Suppressor macrophage (primary cell): ENCODE measurements at regions not wholly inside any gene's neighbourhood (a gene's known extent, or its start where the extent isn't known, plus 50 kb on each side); places are given as distances from the start of the nearest gene placed in this dataset.
"Not testable (repeated sequence)": the region's sequence is repeated elsewhere in the genome, so short reads cannot be mapped to it uniquely, and the experiment has no call there.

Experiments used
- DNase-seq, 4 experiments: peaks; one replicate each; pipeline ENCODE4 v3.0.0-alpha.2; 2020 to 2022

DNA sequence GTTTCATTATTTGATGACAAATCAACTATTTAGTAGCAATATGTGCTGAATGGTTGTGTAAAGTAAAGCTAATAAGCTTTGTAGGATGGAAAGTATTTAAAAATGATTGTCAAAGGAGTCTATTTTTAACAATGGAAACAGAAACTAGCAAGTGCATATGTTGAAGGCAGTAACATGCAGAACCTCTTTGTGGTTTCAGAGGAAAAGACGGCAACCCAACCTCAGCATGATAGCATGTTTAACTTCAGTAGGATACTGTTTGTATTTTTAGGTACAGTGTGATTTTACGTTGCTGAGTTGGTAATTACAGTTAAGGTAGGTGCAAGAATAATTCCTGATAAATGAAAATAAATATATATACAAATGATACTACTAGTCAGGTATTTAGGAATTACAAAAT, 545.4 kb downstream of the CDY1 start:
- not testable (repeated sequence) for DNase-seq

DNA sequence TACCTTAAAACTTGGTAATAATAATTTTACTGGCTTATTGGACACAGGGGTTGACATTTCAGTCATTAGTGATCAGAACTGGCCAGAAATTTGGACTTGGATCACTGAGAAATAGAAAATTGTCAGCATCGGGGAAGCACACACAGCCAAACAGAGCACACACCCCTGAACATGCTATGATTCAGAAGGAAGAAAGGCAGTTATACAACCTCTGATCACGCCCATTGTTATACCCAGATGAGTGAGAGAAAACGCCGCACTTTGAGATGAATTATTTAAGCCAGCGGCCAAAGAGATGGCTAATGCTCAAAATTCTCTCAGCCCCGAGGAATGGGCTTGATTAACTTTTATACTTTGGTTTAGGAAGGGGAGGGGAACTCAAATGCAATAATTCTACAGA, 557.4 kb downstream of the CDY1 start:
- not testable (repeated sequence) for DNase-seq

DNA sequence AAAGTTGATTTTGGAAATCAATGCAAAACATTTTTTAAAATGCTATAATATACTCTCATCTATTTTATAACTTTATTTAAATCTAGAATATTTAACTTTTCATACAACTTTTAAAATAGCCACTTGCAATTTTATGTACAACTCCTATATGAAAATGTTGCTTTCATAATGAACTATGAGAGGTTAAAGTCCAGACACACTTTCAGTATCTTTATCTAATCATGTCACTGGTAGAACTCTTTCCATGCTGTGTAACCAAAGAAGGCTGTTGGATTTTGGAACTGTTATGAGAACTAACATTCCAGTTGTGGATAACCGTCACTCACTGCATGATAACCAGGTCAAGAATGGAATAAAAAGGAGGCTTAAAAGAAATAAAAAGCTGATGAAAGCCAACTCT, 603.1 kb downstream of the CDY1 start:
- not testable (repeated sequence) for DNase-seq

DNA sequence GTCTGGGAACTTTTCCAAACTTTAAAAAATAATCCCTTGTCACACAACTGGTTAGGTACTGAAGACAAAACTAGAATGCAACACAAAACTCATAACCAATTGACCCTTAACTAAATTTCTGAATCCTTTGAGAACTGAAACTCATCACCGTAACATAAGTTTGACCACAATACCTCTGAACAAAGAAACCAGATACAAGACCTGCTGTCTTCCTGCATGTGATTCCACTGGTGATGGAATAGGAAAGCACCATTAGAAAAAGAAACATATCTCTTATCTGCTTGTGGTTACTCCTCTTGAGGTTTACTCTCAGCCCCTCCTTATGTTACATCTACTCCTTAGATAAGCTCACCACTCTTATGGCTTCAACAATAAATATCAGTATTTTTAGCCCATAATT, 603.6 kb downstream of the CDY1 start:
- not testable (repeated sequence) for DNase-seq

GRCh38 chrY:26240944-26241343, 619.0 kb downstream of the CDY1 start:
- DNase-seq = not testable (repeated sequence)

GRCh38 chrY:26254262-26254661, 632.3 kb downstream of the CDY1 start:
- not testable (repeated sequence) for DNase-seq

DNA sequence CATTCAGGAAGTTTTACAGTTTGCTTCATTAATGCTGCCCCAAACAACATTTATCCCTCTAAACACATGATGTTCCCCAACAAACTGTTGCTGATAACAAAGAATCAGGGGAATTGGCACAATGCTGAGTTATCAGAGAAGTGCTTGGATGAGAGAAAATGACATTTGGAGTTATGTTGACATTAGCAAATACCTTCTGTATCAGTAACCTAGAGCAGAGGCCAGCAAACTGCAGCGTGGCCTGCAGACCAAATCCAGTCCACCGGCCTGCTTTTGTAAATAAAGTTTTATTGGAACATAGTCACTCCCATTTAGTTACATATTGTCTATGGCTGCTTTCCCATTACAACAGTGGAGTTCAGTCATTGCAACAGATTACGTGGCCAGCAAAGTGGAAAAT, 643.5 kb downstream of the CDY1 start:
- DNase-seq = not testable (repeated sequence)

DNA sequence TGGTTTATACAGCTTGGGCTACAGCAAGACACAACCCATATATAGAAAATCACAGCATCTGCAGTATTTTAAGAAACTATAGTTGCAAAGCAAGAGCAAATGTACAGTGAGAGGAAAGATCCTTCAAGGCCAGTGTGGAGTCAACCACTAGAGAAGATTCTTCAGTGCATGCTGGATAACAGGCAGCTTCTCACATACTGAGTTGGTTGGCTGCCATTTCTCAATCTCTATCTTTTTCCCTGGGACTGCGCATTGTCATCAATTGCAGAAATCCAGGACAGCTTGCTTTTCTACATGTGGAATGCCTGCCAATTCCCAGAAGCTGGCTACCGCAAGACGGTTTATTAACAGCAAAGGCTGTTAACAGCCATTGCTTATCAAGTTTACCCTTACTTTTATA, 646.5 kb downstream of the CDY1 start:
- DNase-seq = not testable (repeated sequence)

DNA sequence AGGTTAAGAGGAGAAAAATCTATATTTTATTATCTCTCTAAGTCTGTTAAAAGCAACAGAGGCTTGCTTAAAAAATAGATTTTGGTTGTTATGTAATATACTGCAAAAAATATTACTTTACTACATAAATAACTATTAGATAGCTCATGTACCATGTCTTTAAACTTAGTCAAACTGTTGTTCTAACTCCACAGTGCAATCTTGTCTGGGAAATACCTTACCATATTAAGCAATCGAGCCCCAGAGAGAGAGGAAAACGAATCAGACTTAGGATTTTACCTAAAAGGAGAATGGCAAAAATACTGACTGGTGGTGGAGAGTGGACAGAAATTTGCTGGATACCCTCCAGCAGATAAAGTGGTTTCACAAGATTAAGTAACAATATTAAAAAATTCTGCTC, 647.0 kb downstream of the CDY1 start:
- not testable (repeated sequence) for DNase-seq

DNA sequence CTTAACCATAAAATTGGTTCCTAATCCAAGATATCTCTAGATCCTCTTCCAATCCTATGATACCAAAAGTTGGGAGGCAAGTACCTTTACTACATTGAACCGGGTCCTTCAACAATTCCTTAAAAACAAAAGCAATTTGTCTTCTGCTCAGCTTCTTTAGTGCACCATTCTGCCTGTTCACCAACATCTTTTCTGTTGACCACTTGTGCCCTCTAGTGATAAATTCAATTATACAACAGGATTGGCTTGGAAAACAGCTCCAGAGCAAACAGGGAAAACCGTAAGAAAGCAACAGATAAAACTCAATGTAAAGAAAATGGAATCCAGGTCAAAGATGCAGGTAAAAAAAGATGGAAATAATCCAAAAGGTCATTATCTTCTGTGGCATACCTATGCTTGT, 651.2 kb downstream of the CDY1 start:
- DNase-seq = not testable (repeated sequence)

DNA sequence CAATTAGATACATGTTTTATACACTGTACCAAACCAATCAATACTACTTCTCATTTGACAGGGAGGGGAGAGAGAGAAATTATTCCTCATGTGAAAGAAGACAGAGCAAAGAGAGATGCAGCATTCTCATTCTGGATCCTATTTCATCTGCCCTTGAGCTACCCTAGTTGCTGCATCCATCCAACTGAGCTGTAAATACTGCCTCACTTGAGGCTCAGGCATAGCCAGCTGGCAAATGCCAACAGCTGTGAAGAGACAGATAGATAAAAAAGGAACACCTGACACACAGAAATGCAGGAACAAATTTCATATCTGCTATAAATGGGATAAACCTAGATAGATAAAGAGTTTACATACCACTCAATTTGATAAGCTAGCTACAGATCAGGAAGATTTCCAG, 684.1 kb downstream of the CDY1 start:
- DNase-seq = not testable (repeated sequence)

- DNase-seq = not testable (repeated sequence)
Observed at GRCh38 chrY:26306630-26307385, 684.9 kb downstream of the CDY1 start.

- not testable (repeated sequence) for DNase-seq
Observed at GRCh38 chrY:26308308-26308707, 686.4 kb downstream of the CDY1 start.

- DNase-seq = peak in 3 of 4 experiments; percentile 0 to 62 (median 47)
Observed at GRCh38 chrY:26315065-26315464, 693.1 kb downstream of the CDY1 start.

GRCh38 chrY:26319488-26320202, 697.7 kb downstream of the CDY1 start:
- DNase-seq = not testable (repeated sequence)

- not testable (repeated sequence) for DNase-seq
Observed at GRCh38 chrY:26322756-26323155, 700.8 kb downstream of the CDY1 start.

GRCh38 chrY:26352931-26353330, 731.0 kb downstream of the CDY1 start:
- not testable (repeated sequence) for DNase-seq

DNA sequence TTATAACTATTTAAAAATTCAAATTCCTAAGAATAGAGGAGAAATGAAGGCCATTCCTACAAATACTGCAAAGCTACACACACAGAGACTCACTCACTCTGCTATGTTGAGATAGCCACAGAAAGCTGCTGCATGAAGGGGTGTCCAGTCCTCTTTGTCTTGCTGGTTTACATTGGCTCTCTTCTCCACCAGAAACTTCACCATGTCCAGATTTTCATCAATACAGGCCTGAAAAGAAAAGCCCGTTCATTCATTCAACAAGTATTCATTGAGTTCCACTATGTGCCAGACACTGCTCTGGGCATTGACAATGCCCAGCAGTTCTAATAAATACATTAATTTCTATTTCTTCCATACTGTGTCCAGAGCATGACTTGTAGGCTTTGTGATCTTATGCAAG, 732.3 kb downstream of the CDY1 start:
- no peak for DNase-seq

DNA sequence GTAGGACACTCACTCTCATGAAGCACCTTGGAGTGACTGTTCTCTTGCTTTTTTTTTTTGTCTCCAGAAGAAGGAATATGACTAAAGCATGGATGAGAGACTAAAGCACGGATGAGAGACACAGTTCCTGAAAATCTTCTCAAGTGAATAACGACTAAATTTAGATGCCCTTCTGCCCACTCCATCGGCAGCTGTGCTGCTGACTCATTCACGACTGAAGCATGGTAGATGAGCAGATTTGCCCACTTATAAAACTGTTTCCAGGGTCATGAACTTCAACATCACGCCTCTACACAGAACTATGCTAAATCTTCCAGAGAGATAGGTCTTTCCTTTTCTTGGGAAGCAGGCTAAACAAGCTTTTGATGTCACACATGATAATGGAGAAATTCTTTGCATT, 738.0 kb downstream of the CDY1 start:
- not testable (repeated sequence) for DNase-seq

DNA sequence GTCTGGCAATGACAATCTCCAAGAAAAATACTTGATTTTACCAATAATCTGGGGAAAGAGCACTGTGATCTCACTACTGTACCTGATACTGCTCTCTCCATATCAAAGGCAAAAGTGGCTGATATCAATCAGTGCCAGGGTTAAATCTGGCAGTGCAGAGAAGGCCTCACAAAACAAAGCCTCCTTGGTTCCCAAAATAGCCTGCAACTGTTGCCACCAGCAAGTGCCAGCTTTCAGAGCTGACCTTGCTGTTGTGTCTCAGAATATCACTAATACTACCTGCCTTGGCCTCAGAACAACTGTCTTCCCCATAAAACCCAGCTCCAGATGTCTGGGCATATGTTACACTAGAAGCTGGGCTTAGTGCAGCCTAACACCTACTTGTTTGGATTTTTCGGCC, 738.6 kb downstream of the CDY1 start:
- DNase-seq = not testable (repeated sequence)

DNA sequence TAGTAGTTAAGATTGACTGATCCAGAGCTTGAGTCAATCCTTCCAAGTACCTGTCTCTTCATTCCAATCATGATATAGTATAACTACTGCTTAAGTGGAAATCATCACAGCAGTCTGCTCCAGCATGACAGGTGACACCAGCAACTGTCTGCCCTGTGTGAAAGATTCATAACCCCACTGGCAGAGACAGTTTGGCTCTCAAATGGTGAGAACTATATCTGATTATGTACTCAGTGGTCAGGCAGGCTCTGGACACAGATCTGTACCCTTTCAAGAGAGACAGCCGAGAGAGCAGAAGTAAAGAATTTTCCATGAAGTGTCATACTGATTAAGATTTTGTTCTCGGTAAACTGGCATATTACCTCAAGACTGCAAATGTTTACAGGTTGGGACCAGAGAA, 741.5 kb downstream of the CDY1 start:
- not testable (repeated sequence) for DNase-seq

- not testable (repeated sequence) for DNase-seq
Observed at GRCh38 chrY:26366091-26366490, 744.2 kb downstream of the CDY1 start.

- DNase-seq = not testable (repeated sequence)
Observed at GRCh38 chrY:26372480-26372879, 750.6 kb downstream of the CDY1 start.
